Chondrocyte (in vitro differentiated cells): ENCODE measurements at regions not wholly inside any gene's neighbourhood (a gene's known extent, or its start where the extent isn't known, plus 50 kb on each side); places are given as distances from the start of the nearest gene placed in this dataset.

Source experiments
- DNase-seq: peaks from one replicate; pipeline ENCODE4 v3.0.0; 2021; ENCODE audit warnings: mixed read lengths, low spot score
- H3K27ac Mint-ChIP-seq: one replicate; pipeline ENCODE4 v1.8.0; 2021; ENCODE audit warnings: mild to moderate bottlenecking, moderate library complexity, mixed read lengths; ENCODE audit not compliant: unreplicated experiment
- H3K27me3 Mint-ChIP-seq: 2 replicates; pipeline ENCODE4 v1.8.0; 2021; ENCODE audit warnings: low read depth, mixed read lengths
- H3K36me3 Mint-ChIP-seq: 2 replicates; pipeline ENCODE4 v1.8.0; 2021; ENCODE audit warnings: low read depth, mixed read lengths
- H3K4me1 Mint-ChIP-seq: 2 replicates; pipeline ENCODE4 v1.8.0; 2021; ENCODE audit warnings: low read depth, mild to moderate bottlenecking, mixed read lengths
- H3K4me3 Mint-ChIP-seq: one replicate; pipeline ENCODE4 v1.8.0; 2021; ENCODE audit warnings: mild to moderate bottlenecking, moderate library complexity, mixed read lengths; ENCODE audit not compliant: unreplicated experiment
- H3K9me3 Mint-ChIP-seq: 2 replicates; pipeline ENCODE4 v1.8.0; 2021; ENCODE audit warnings: low read depth, mixed read lengths
- TF ChIP-seq, protein P1 (sequence below): fragments of 200-600 bp; sonication (generic); IDR thresholded peaks from 2 replicates; pipeline ENCODE4 v1.5.0; 2021; ENCODE audit warnings: antibody characterized with exemption, mild to moderate bottlenecking, moderate library complexity

GRCh38 chr3:31086698-31087097 lies 192.2 kb upstream of the GADL1 start:
- TF ChIP-seq, protein P1, sequence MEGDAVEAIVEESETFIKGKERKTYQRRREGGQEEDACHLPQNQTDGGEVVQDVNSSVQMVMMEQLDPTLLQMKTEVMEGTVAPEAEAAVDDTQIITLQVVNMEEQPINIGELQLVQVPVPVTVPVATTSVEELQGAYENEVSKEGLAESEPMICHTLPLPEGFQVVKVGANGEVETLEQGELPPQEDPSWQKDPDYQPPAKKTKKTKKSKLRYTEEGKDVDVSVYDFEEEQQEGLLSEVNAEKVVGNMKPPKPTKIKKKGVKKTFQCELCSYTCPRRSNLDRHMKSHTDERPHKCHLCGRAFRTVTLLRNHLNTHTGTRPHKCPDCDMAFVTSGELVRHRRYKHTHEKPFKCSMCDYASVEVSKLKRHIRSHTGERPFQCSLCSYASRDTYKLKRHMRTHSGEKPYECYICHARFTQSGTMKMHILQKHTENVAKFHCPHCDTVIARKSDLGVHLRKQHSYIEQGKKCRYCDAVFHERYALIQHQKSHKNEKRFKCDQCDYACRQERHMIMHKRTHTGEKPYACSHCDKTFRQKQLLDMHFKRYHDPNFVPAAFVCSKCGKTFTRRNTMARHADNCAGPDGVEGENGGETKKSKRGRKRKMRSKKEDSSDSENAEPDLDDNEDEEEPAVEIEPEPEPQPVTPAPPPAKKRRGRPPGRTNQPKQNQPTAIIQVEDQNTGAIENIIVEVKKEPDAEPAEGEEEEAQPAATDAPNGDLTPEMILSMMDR, result no peak
- Mint-ChIP-seq H3K4me1 (no peaks in the 10 kb centered on the region), H3K9me3 (no peaks in the 10 kb centered on the region), H3K4me3 (no peak overlapping the region), H3K36me3 (no peaks in the 10 kb centered on the region), H3K27me3 (no peaks in the 10 kb centered on the region), H3K27ac (no peak overlapping the region)
- DNase-seq, result no peak

DNA sequence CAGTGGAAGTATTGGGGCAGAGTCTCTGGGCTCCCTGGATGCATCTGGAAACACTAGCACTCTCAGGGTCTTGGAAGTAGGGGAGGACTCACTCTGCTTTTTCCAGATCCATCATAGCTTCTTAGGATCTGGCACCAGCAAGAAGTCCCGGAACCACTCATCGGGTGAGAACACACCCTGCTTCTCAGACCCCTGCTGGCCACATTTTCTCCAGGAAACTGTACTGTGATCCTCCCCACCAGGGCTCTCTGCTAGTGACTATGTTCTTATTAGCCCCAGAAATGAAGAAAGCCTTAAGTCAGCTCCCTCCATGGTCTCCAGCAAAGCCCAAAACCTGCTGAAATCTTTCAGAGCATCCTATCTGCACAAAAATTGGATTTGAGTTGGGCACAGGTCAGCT lies 197.3 kb upstream of the GADL1 start:
- H3K27me3 Mint-ChIP-seq, result no peaks in the 10 kb centered on the region
- no peak for DNase-seq
- no peak overlapping the region for H3K27ac Mint-ChIP-seq
- no peaks in the 10 kb centered on the region for H3K9me3 Mint-ChIP-seq
- TF ChIP-seq, protein P1, result no peak
- no peaks in the 10 kb centered on the region for H3K36me3 Mint-ChIP-seq
- peaks cover 7% of the 10 kb centered on the region for H3K4me1 Mint-ChIP-seq
- H3K4me3 Mint-ChIP-seq, result no peak overlapping the region

- H3K4me1 Mint-ChIP-seq, result peaks cover 7% of the 10 kb centered on the region
- no peaks in the 10 kb centered on the region for H3K36me3 Mint-ChIP-seq
- no peak overlapping the region for H3K4me3 Mint-ChIP-seq
- no peak overlapping the region for H3K27ac Mint-ChIP-seq
- no peak for DNase-seq
- peaks cover 2% of the 10 kb centered on the region for H3K27me3 Mint-ChIP-seq
- TF ChIP-seq, protein P1, result no peak
- no peaks in the 10 kb centered on the region for H3K9me3 Mint-ChIP-seq
Observed at GRCh38 chr3:31092748-31093589, 198.5 kb upstream of the GADL1 start.

DNA sequence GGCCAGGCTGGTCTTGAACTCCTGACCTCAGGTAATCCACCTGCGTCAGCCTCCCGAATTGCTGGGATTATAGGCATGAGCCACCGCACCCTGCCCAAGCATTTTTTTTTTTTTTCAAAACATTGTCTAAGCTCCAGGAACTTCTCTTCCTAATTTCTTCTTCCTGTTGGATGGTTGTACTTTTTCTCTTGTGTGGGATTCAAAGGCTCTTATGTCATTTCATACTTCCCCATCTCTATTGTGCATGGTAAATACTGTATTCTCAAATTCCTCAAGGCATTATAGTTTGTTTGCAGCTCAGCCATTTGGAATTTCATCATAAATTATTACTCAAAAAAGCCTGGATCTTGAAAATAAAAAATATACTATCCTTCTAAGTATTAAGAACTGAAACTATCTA lies 199.1 kb upstream of the GADL1 start:
- peaks cover 2% of the 10 kb centered on the region for H3K27me3 Mint-ChIP-seq
- H3K9me3 Mint-ChIP-seq, result no peaks in the 10 kb centered on the region
- H3K27ac Mint-ChIP-seq, result no peak overlapping the region
- DNase-seq, result no peak
- TF ChIP-seq, protein P1, result no peak
- no peak overlapping the region for H3K4me3 Mint-ChIP-seq
- peaks cover 7% of the 10 kb centered on the region for H3K4me1 Mint-ChIP-seq
- no peaks in the 10 kb centered on the region for H3K36me3 Mint-ChIP-seq

DNA sequence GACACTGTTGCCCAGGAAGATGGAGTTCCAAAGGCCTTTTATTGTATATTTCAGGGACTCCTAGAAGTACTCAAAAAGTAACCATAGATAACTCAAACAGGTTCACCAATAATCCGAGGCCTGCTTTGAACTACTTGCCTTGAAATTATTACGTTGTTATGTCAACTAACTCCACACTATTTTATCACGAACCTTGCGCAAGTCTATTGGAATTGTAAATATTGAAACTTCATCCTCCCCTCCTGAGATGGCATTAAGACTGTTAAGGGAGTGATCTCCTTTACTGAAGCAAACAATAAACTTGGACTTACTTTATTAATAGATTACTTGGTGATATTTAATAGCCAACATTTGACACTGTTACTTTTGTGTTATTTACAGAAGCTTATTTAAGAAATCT lies 199.6 kb upstream of the GADL1 start:
- Mint-ChIP-seq H3K27ac (no peak overlapping the region), H3K4me3 (no peak overlapping the region), H3K36me3 (no peaks in the 10 kb centered on the region), H3K9me3 (no peaks in the 10 kb centered on the region), H3K4me1 (peaks cover 7% of the 10 kb centered on the region), H3K27me3 (peaks cover 2% of the 10 kb centered on the region)
- no peak for DNase-seq
- TF ChIP-seq, protein P1, result no peak
